Hepatocyte (in vitro differentiated cells): ENCODE measurements at regions not wholly inside any gene's neighbourhood (a gene's known extent, or its start where the extent isn't known, plus 50 kb on each side); places are given as distances from the start of the nearest gene placed in this dataset.

Source experiments
- EZH2 ChIP-seq: fragments of 200-600 bp; sonication (generic); IDR thresholded peaks from 2 replicates; pipeline ENCODE4 v1.6.1; 2016; ENCODE audit warnings: antibody characterized with exemption, mild to moderate bottlenecking, borderline replicate concordance
- TF ChIP-seq, protein P1 (sequence below): fragments of 200-600 bp; sonication (generic); IDR thresholded peaks from 2 replicates; pipeline ENCODE4 v1.5.1; 2016; ENCODE audit warnings: antibody characterized with exemption, mild to moderate bottlenecking; ENCODE audit not compliant: poor library complexity

DNA sequence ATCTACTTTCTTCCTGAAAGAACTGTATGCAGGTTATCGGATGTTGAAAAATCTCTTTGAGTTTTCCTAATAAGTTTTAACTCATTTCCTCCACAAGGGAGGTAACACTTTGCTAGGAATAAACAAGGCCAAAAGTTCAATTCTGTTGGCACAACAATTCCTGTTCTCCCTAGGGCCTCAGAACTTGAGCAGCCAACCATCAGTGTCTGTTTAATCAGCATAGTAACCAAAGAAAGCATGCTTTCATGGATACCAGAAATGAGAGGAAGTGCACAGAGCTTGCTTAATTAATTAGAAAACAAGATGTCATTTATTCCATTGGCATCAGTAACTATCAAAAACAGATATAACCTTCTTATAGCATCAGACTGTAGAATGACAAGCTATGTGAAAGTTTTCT is 503.2 kb upstream of the CNTNAP5 start:
- TF ChIP-seq, protein P1, sequence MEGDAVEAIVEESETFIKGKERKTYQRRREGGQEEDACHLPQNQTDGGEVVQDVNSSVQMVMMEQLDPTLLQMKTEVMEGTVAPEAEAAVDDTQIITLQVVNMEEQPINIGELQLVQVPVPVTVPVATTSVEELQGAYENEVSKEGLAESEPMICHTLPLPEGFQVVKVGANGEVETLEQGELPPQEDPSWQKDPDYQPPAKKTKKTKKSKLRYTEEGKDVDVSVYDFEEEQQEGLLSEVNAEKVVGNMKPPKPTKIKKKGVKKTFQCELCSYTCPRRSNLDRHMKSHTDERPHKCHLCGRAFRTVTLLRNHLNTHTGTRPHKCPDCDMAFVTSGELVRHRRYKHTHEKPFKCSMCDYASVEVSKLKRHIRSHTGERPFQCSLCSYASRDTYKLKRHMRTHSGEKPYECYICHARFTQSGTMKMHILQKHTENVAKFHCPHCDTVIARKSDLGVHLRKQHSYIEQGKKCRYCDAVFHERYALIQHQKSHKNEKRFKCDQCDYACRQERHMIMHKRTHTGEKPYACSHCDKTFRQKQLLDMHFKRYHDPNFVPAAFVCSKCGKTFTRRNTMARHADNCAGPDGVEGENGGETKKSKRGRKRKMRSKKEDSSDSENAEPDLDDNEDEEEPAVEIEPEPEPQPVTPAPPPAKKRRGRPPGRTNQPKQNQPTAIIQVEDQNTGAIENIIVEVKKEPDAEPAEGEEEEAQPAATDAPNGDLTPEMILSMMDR, result no peak
- no peak for TF ChIP-seq EZH2
